Right ventricle myocardium inferior (tissue), 1 donor: ENCODE measurements at regions not wholly inside any gene's neighbourhood (a gene's known extent, or its start where the extent isn't known, plus 50 kb on each side); places are given as distances from the start of the nearest gene placed in this dataset.

ENCODE experiments used
- ATAC-seq: fragments of 200-7000 bp; cut with Tn5 transposase; one replicate; pipeline ENCODE4 v1.9.1; 2020; ENCODE audit warnings: mild to moderate bottlenecking, moderate library complexity
- DNase-seq: peaks from one replicate; pipeline ENCODE4 v3.0.0; 2021; ENCODE audit errors: missing footprints
- intact Hi-C: fragments of 100-400 bp; cut with DNase I; formaldehyde crosslinking; loops from one replicate; pipeline ENCODE4 v1.11.0; 2022
- donor health status: DM: no; HTN: yes; CAD: no; lungs with severe emphysema.

GRCh38 chr4:182074810-182075209, 168.4 kb upstream of the TENM3 start:
- DNase-seq (no peak), ATAC-seq (no peak)
- intact Hi-C loops, result no loop called here

DNA sequence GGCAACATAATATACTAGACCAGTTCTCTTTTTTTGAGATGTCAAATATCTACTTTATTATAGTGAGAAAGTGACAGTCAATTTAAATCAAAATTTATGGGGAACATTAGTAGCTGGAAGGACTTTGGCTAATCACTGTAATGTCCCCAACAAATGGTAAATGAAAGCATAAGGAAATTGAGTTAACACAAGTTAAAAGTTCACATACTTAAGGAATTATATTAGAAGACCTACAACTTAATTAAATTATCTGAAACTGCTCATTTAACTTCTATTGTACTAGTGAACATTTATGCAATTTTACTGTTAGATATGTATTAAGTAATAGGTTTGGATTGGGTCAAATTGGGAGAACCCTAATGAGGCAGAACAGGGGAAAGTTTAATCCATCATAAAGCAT, 160.3 kb upstream of the TENM3 start:
- no peak for ATAC-seq
- no peak for DNase-seq
- intact Hi-C loops, result no loop called here

- DNase-seq, result no peak
- intact Hi-C loops, result no loop called here
- ATAC-seq, result no peak
Observed at GRCh38 chr4:182083671-182084410, 159.4 kb upstream of the TENM3 start.

DNA sequence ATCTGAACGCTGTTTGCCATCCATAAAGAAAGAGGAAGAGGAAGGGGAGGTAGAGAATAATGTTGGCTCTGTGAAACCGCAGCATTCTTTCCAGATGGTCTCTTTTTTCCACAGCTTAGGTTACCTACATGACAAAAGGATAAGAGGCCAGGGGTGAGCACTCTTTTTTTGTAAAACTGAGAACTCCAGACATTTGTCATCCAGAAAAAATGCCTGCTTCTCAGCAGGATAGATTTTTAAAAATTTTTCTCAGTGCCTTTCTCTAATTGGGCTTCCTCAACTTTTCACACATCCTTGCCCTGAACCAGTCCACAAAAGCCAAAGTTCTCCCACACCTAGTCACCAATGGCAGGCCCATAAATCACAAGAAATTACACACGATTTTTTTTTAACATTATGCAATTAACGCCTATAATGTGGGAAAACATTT, 158.1 kb upstream of the TENM3 start:
- ATAC-seq (no peak), DNase-seq (no peak)
- intact Hi-C loops, result no loop called here

DNA sequence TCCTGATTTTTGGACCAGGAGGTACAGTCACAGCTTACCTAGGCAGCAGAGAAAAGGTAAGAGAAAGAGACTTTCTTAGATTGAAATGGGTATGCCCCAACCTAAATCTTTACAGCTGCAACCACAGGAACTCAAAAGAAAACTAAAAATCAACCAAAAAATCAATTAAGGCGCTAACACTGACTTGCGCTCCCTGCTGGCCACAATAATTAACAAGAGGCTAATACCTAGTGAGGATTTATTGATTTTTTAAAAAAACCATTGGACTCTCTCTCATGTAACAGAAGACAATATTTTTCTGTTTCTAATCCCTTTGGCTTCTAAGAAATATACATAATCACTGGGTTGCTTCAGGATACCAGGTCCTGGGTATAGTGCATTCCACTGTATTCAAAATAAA, 153.9 kb upstream of the TENM3 start:
- ATAC-seq, result no peak
- DNase-seq, result no peak
- intact Hi-C loops, result no loop called here

DNA sequence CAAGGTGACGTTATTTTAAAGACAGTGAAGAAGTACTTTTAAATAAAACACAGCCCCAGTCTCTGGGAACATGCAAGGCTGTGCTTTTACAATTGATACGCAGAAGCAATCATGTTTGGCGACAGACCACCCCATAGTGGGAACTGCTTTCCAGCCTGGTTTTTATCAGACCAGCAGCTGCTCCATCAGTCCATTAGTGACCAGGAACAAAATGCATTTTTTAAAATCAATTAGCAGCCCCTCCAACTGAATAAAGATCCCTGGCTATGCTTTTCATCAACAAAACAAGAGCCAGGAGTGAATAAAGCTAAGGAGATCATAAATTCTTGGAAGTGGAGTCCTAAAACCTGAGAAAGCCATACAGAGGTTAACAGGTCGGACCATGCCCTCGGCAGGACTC, 153.0 kb upstream of the TENM3 start:
- ATAC-seq (no peak), DNase-seq (no peak)
- intact Hi-C loops, result no loop called here

GRCh38 chr4:182091128-182091527, 152.1 kb upstream of the TENM3 start:
- intact Hi-C loops, result no loop called here
- ATAC-seq, result no peak
- DNase-seq, result no peak

DNA sequence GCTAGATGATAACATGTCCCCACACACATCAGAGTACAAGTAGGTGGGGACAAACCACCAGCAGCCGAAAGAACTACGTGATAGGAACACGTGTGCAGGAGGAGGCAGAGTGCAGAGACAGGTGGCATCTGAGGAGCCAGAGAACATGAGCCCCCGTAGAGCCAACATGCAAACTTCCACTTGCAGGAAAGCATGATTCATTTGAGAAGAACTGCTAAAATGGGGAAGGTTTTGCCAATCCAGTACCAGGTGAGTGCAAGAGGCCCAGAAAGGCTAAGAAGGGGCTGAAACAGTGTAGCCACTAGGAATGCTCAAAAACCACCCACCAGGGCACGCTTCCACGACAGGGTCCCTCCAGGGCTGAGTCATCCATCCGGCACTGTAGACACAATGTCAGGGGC, 149.8 kb upstream of the TENM3 start:
- no peak for ATAC-seq
- DNase-seq, result no peak
- intact Hi-C loops, result no loop called here

GRCh38 chr4:182093935-182094334, 149.3 kb upstream of the TENM3 start:
- no peak for DNase-seq
- no peak for ATAC-seq
- intact Hi-C loops, result no loop called here

- ATAC-seq, result no peak
- no peak for DNase-seq
- intact Hi-C loops, result no loop called here
Observed at GRCh38 chr4:182101618-182102017, 141.6 kb upstream of the TENM3 start.

- DNase-seq (no peak), ATAC-seq (no peak)
- intact Hi-C loops, result no loop called here
Observed at GRCh38 chr4:182102576-182102975, 140.6 kb upstream of the TENM3 start.

DNA sequence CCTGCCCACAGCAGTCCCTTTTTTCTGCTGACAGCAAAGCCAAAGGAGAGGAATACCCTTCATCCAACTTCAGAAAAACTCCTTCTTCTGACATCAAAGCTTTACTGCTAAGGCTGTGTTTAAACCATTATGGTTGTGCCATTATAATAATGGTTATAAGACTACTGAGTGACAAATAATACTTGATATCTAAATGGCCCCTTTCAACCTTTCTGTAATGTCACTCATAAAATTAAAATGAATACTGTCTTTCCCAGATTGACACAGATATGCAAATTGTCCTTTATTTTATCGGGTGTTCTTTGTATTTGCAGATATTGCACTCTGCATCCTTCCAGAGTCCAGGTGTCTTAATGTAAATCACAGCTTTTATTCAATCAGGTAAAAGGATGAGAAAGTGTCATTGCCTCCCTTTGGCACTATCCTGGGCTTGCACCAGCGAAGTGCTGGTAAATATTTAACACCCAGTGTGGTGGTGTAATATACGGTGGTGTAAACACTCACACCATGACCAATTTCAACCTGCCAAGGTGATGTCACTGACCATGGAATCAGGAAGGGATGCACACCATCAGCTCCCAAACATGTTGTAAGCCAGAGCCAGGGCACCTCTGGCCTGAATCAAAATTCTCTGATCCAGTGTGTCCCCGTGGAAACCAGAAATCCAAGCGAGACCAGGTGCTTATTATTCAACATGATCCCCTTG, 139.4 kb upstream of the TENM3 start:
- intact Hi-C loops, result no loop called here
- no peak for ATAC-seq
- DNase-seq, result no peak

DNA sequence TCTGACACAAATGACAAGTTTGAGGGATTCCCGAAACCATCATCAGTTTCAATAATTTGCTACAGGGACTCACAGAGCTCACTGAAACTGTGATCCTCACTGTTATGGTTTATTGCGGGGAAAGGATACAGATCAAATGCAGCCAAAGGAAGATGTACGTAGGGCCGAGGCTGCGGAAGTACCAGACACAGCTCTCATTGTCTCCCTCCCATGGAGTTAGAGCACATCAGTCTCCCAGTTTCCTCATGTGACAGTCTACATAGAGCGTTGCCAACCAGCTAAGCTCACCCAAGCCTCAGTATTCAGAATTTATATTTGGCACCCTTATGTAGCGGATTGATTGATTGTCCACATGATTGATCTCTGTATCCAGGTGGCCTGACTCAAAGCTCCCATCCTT, 137.8 kb upstream of the TENM3 start:
- ATAC-seq (no peak), DNase-seq (no peak)
- intact Hi-C loops, result no loop called here

DNA sequence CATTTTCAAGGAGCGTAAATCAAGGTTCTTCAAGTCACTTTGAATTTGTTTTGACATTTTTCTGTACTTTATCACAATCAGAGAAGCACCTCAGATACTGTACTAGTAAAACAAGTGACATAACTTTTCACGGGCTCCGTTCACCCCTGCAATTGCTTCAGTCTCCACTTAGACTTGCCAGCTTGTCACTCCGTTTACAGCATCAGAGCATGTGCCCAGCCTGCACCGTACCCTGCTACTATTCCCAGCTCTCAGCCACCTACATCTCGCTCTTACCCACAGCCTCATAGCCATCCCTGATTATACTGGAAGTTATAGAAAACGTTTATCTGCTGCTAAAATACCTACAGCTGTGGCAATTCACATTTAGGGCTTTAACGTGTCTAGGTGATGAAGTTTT, 135.3 kb upstream of the TENM3 start:
- no peak for ATAC-seq
- intact Hi-C loops, result no loop called here
- DNase-seq, result no peak

GRCh38 chr4:182111586-182111985, 131.6 kb upstream of the TENM3 start:
- ATAC-seq (no peak), DNase-seq (no peak)
- intact Hi-C loops, result no loop called here

DNA sequence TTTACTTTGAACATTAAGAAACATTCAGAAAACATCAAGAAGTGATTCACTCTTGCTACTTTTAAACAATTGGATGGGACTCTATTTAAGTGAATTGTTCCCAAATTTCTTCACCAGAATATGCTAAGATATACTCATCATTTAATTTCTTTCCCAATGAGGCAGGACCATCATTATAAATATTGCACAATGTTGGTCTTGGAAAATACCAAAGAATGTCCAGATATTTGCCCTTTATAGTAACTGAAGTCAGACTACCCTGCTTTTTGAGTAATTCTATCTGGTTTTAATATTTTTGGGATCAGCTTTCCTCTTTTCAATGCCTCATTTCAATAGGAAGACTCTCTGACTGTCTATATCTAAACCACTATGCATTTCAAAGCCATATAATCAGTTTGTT, 129.4 kb upstream of the TENM3 start:
- ATAC-seq, result no peak

DNA sequence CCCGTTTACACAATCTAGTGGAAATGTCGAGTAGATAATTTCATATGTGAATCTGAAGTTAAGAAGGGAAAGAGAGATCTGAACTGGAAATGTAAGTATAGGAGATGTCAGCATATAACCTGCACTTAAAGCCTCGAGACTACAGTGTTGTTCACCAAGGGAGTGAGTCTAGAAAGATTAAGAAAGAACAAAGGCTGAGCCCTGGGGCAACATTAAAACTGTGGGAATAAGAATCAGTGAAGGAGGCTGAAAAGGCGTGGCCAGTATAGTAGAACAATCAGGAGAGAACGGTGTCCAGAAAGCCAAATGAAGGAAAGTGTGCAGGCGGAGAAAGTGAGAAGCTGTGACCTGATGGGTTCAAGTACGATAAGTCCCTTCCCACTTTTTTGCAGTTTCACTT, 118.8 kb upstream of the TENM3 start:
- ATAC-seq, result no peak
- intact Hi-C loops, result no loop called here
- no peak for DNase-seq

More for the DNA sequence above, 129.4 kb upstream of the TENM3 start:
- intact Hi-C loops, result no loop called here
- no peak for DNase-seq

DNA sequence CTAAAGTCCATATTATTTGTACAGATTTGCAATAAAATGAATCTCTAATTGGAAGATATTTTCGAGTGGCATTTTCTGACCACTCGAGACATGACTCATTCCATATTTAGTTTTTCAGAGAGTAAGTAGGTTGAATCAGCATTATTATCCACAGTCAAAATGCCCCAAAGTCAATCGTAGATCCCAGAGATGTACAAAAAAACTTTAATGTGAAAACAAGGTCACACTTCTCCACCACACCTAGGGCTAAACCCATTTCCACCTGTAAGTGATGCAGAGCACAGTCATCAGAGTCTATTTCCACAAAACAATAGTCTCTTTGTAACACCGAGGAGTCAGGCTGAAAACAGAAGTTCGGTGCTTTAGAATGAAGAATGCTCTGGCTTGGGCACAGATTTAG, 117.1 kb upstream of the TENM3 start:
- intact Hi-C loops, result no loop called here
- no peak for ATAC-seq

GRCh38 chr4:182126603-182127002, 116.6 kb upstream of the TENM3 start:
- DNase-seq (no peak), ATAC-seq (no peak)
- intact Hi-C loops, result no loop called here

More for the DNA sequence above, 117.1 kb upstream of the TENM3 start:
- no peak for DNase-seq

- no peak for ATAC-seq
- intact Hi-C loops, result no loop called here
Observed at GRCh38 chr4:182133033-182133432, 110.2 kb upstream of the TENM3 start.

GRCh38 chr4:182134261-182134660, 108.9 kb upstream of the TENM3 start:
- DNase-seq (no peak), ATAC-seq (no peak)
- intact Hi-C loops, result no loop called here

More at GRCh38 chr4:182133033-182133432, 110.2 kb upstream of the TENM3 start:
- DNase-seq, result no peak
